ENCODE measurements at regions not wholly inside any gene's neighbourhood (a gene's known extent, or its start where the extent isn't known, plus 50 kb on each side); places are given as distances from the start of the nearest gene placed in this dataset.

DNA sequence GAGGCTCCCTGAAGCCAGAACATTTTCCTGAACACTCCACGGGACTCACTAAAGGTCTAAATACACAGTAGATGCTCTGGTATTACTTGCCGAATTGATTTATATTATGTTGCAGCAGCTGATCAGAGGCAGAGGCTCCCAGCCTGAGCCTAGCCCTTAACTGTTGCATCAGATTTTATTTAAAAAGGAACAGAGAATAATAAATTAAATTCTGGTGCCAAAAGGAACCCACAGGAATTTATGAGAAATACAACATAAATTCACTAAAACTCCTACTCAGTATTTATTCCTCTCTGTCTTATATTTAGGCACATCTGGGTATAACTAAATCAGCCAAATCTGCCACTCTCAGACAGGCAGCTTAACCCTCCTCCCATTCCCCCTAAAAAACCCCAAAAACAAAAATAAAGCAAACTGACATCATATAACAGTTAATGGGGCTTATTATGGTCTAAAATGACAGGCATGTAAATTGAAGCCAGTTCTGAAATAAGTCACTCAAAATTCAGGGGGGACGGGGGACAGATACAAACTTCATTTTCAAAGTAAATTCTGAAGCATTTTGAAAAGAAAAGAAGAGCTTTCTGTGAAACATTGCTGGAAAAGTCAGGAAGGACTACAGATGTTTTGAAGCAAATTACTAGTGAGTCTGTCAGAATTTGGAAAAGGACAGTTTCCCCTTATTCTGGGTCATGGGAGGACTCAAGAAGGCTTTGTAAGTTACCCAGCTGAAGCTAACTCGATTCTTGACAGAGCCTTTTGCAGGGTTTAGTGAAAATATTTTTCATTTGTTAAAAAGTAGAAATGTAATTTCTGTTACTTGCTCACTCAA lies 53.8 kb upstream of the CORO2B start:
- TF ChIP-seq, protein P1, sequence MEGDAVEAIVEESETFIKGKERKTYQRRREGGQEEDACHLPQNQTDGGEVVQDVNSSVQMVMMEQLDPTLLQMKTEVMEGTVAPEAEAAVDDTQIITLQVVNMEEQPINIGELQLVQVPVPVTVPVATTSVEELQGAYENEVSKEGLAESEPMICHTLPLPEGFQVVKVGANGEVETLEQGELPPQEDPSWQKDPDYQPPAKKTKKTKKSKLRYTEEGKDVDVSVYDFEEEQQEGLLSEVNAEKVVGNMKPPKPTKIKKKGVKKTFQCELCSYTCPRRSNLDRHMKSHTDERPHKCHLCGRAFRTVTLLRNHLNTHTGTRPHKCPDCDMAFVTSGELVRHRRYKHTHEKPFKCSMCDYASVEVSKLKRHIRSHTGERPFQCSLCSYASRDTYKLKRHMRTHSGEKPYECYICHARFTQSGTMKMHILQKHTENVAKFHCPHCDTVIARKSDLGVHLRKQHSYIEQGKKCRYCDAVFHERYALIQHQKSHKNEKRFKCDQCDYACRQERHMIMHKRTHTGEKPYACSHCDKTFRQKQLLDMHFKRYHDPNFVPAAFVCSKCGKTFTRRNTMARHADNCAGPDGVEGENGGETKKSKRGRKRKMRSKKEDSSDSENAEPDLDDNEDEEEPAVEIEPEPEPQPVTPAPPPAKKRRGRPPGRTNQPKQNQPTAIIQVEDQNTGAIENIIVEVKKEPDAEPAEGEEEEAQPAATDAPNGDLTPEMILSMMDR (IDR thresholded peaks at IDR 0.05): no peak
- TF ChIP-seq POLR2A (IDR thresholded peaks at IDR 0.05): no peak

Data from uterus (tissue), 2 donors.